Mesendoderm (in vitro differentiated cells): ENCODE measurements at regions not wholly inside any gene's neighbourhood (a gene's known extent, or its start where the extent isn't known, plus 50 kb on each side); places are given as distances from the start of the nearest gene placed in this dataset.
A peak's percentile ranks its signal among the peaks of the same experiment; 100 is the strongest.

Source experiments
- DNase-seq: peaks from one replicate; pipeline ENCODE4 v3.0.0; 2013
- H2AK5ac ChIP-seq: 2 replicates; pipeline ENCODE4 v1.6.1; 2013; ENCODE audit warnings: low read length, inconsistent platforms
- H2BK120ac ChIP-seq: 2 replicates; pipeline ENCODE4 v1.6.1; 2013; ENCODE audit warnings: low read depth, mild to moderate bottlenecking, low read length, moderate library complexity, mixed read lengths
- H2BK15ac ChIP-seq: replicated peaks from 2 replicates; pipeline ENCODE4 v1.6.1; 2013; ENCODE audit warnings: low read depth, mild to moderate bottlenecking, moderate library complexity
- H2BK5ac ChIP-seq: 2 replicates; pipeline ENCODE4 v1.6.1; 2013; ENCODE audit warnings: low read length, inconsistent platforms
- H3K18ac ChIP-seq: 2 replicates; pipeline ENCODE4 v1.6.1; 2013; ENCODE audit warnings: mild to moderate bottlenecking, low read length, mixed read lengths
- H3K23ac ChIP-seq: one replicate; pipeline ENCODE4 v1.6.1; 2013; ENCODE audit warnings: low read length
- H3K27ac ChIP-seq: 2 replicates; pipeline ENCODE4 v1.5.1; 2013; ENCODE audit warnings: low read depth, mild to moderate bottlenecking, inconsistent platforms, low read length, moderate library complexity
- H3K27me3 ChIP-seq: 2 replicates; pipeline ENCODE4 v1.6.1; 2013; ENCODE audit warnings: low read length, control low read depth, mild to moderate bottlenecking, inconsistent platforms; ENCODE audit not compliant: insufficient read depth, poor library complexity
- H3K36me3 ChIP-seq: 2 replicates; pipeline ENCODE4 v1.6.1; 2013; ENCODE audit warnings: low read length, inconsistent platforms; ENCODE audit not compliant: control insufficient read depth, insufficient read depth
- H3K4ac ChIP-seq: one replicate; pipeline ENCODE4 v1.6.1; 2013; ENCODE audit warnings: low read depth, mild to moderate bottlenecking, low read length, moderate library complexity
- H3K4me1 ChIP-seq: 2 replicates; pipeline ENCODE4 v1.6.1; 2013; ENCODE audit warnings: low read depth, low read length, inconsistent platforms; ENCODE audit not compliant: control insufficient read depth
- H3K4me2 ChIP-seq: 2 replicates; pipeline ENCODE4 v1.6.1; 2013; ENCODE audit warnings: low read length
- H3K4me3 ChIP-seq: 2 replicates; pipeline ENCODE4 v1.5.1; 2013; ENCODE audit warnings: mild to moderate bottlenecking, low read length
- H3K56ac ChIP-seq: one replicate; pipeline ENCODE4 v1.6.1; 2013; ENCODE audit warnings: low read length
- H3K79me1 ChIP-seq: 2 replicates; pipeline ENCODE4 v1.6.1; 2013; ENCODE audit warnings: low read length, inconsistent platforms
- H3K79me2 ChIP-seq: 2 replicates; pipeline ENCODE4 v1.6.1; 2013; ENCODE audit warnings: mild to moderate bottlenecking, low read length; ENCODE audit not compliant: control insufficient read depth, insufficient read depth
- H3K9ac ChIP-seq: 2 replicates; pipeline ENCODE4 v1.6.1; 2013; ENCODE audit warnings: low read length, inconsistent platforms
- H4K5ac ChIP-seq: one replicate; pipeline ENCODE4 v1.6.1; 2013; ENCODE audit warnings: low read length
- H4K8ac ChIP-seq: one replicate; pipeline ENCODE4 v1.6.1; 2013; ENCODE audit warnings: low read depth, mild to moderate bottlenecking, control low read depth, low read length, moderate library complexity
- WGBS: extraction: QIAGEN DNeasy Blood & Tissue Kit; methylation state at CpG from one replicate; pipeline ENCODE4 v1.1.7; 2013; ENCODE audit warnings: low lambda C conversion rate, missing lambda C conversion rate; ENCODE audit not compliant: insufficient coverage; ENCODE audit errors: extremely low coverage; 5-methylcytosine and 5-hydroxymethylcytosine counted together

GRCh38 chr6:10099529-10100140, 315.2 kb downstream of the TFAP2A start:
- Histone ChIP-seq H3K79me2 (no peaks in the 10 kb centered on the region), H4K5ac (no peak overlapping the region), H2BK120ac (no peak overlapping the region), H3K23ac (no peak overlapping the region), H4K8ac (no peak overlapping the region), H3K9ac (no peak overlapping the region), H3K4me3 (no peak overlapping the region), H2AK5ac (no peak overlapping the region), H3K4me2 (no peak overlapping the region), H3K27me3 (no peaks in the 10 kb centered on the region), H3K56ac (no peak overlapping the region), H3K4ac (no peak overlapping the region), H3K18ac (no peak overlapping the region), H3K27ac (no peak overlapping the region), H2BK5ac (no peak overlapping the region), H2BK15ac (no peak overlapping the region), H3K4me1 (no peaks in the 10 kb centered on the region), H3K36me3 (no peaks in the 10 kb centered on the region), H3K79me1 (no peaks in the 10 kb centered on the region)
- no peak for DNase-seq
- no CpG with 5 or more reads among the region's 9 CpGs for WGBS

- H3K4me2 ChIP-seq: no peak overlapping the region
- H3K4ac ChIP-seq: no peak overlapping the region
- no peak overlapping the region for H4K5ac ChIP-seq
- no peaks in the 10 kb centered on the region for H3K27me3 ChIP-seq
- H3K36me3 ChIP-seq: no peaks in the 10 kb centered on the region
- H2BK15ac ChIP-seq: no peak overlapping the region
- no peaks in the 10 kb centered on the region for H3K79me2 ChIP-seq
- H4K8ac ChIP-seq: no peak overlapping the region
- no peak overlapping the region for H3K56ac ChIP-seq
- H2BK120ac ChIP-seq: no peak overlapping the region
- H3K4me3 ChIP-seq: no peak overlapping the region
- peak; percentile 30 for DNase-seq
- H2BK5ac ChIP-seq: no peak overlapping the region
- no peak overlapping the region for H3K18ac ChIP-seq
- H3K9ac ChIP-seq: no peak overlapping the region
- no peaks in the 10 kb centered on the region for H3K4me1 ChIP-seq
- no peak overlapping the region for H3K27ac ChIP-seq
- H2AK5ac ChIP-seq: no peak overlapping the region
- no peak overlapping the region for H3K23ac ChIP-seq
- H3K79me1 ChIP-seq: no peaks in the 10 kb centered on the region
- no CpG with 5 or more reads among the region's 27 CpGs for WGBS
These were observed 315.9 kb downstream of the TFAP2A start for GRCh38 chr6:10098756-10099528.

- Histone ChIP-seq H3K4me2 (no peak overlapping the region), H3K23ac (no peak overlapping the region), H3K4me1 (no peaks in the 10 kb centered on the region), H4K8ac (no peak overlapping the region), H2AK5ac (no peak overlapping the region), H3K4ac (no peak overlapping the region), H3K79me2 (no peaks in the 10 kb centered on the region), H3K27ac (no peak overlapping the region), H3K18ac (no peak overlapping the region), H3K56ac (no peak overlapping the region), H3K36me3 (no peaks in the 10 kb centered on the region), H3K9ac (no peak overlapping the region), H3K4me3 (no peak overlapping the region), H2BK5ac (no peak overlapping the region), H2BK120ac (no peak overlapping the region), H4K5ac (no peak overlapping the region), H2BK15ac (no peak overlapping the region), H3K79me1 (no peaks in the 10 kb centered on the region), H3K27me3 (no peaks in the 10 kb centered on the region)
- DNase-seq: no peak
- no CpG with 5 or more reads among the region's 5 CpGs for WGBS
These were observed 321.6 kb downstream of the TFAP2A start for GRCh38 chr6:10093282-10093681.

GRCh38 chr6:10084111-10084986, 330.5 kb downstream of the TFAP2A start:
- no CpG with 5 or more reads among the region's 14 CpGs for WGBS
- Histone ChIP-seq H4K8ac (no peak overlapping the region), H3K4me2 (no peak overlapping the region), H3K4me3 (no peak overlapping the region), H3K27ac (no peak overlapping the region), H3K56ac (no peak overlapping the region), H2AK5ac (no peak overlapping the region), H3K23ac (no peak overlapping the region), H3K9ac (no peak overlapping the region), H4K5ac (no peak overlapping the region), H2BK5ac (no peak overlapping the region), H3K4me1 (peaks cover 3% of the 10 kb centered on the region), H2BK120ac (no peak overlapping the region), H2BK15ac (no peak overlapping the region), H3K36me3 (no peaks in the 10 kb centered on the region), H3K27me3 (no peaks in the 10 kb centered on the region), H3K79me2 (no peaks in the 10 kb centered on the region), H3K79me1 (no peaks in the 10 kb centered on the region), H3K4ac (no peak overlapping the region), H3K18ac (no peak overlapping the region)
- peak; percentile 14 for DNase-seq

- H3K56ac ChIP-seq: no peak overlapping the region
- no peak overlapping the region for H2AK5ac ChIP-seq
- no peaks in the 10 kb centered on the region for H3K79me1 ChIP-seq
- H3K4ac ChIP-seq: no peak overlapping the region
- H3K4me2 ChIP-seq: no peak overlapping the region
- H3K27me3 ChIP-seq: no peaks in the 10 kb centered on the region
- no peak overlapping the region for H2BK15ac ChIP-seq
- H3K4me3 ChIP-seq: no peak overlapping the region
- H2BK5ac ChIP-seq: no peak overlapping the region
- H3K4me1 ChIP-seq: peaks cover 3% of the 10 kb centered on the region
- no peak overlapping the region for H4K8ac ChIP-seq
- no peak overlapping the region for H3K23ac ChIP-seq
- WGBS: no CpG with 5 or more reads among the region's 1 CpG
- no peak for DNase-seq
- no peaks in the 10 kb centered on the region for H3K79me2 ChIP-seq
- no peak overlapping the region for H4K5ac ChIP-seq
- no peaks in the 10 kb centered on the region for H3K36me3 ChIP-seq
- H2BK120ac ChIP-seq: no peak overlapping the region
- no peak overlapping the region for H3K27ac ChIP-seq
- H3K9ac ChIP-seq: no peak overlapping the region
- H3K18ac ChIP-seq: no peak overlapping the region
These were observed 332.5 kb downstream of the TFAP2A start for GRCh38 chr6:10082385-10082784.
